A673 (cell line): ENCODE measurements at regions not wholly inside any gene's neighbourhood (a gene's known extent, or its start where the extent isn't known, plus 50 kb on each side); places are given as distances from the start of the nearest gene placed in this dataset.

ENCODE experiments used
- BruUV-seq: library from RNA; stranded (reverse); fragments of 400-500 nt; replicated peaks from 2 replicates; lab custom pipeline; 2021; lab: Mats Ljungman, UMichigan
- CTCF ChIA-PET: fragments of 300-600 bp; sonication (Branson Sonifier 250); formaldehyde crosslinking; loops from one replicate; lab custom pipeline; 2022; ENCODE audit warnings: antibody characterized with exemption; lab: Charles Lee
- POLR2A ChIA-PET: fragments of 300-600 bp; sonication (Branson Sonifier 250); formaldehyde crosslinking; loops from one replicate; lab custom pipeline; 2022; ENCODE audit warnings: antibody characterized with exemption; ENCODE audit not compliant: low non-redundant PET; lab: Charles Lee
- DNase-seq: peaks from one replicate; pipeline ENCODE4 v3.0.0-alpha.2; 2015; ENCODE audit warnings: low spot score
- H3K27ac ChIP-seq: fragments of 200-600 bp; sonication (generic); 2 replicates; pipeline ENCODE4 v1.5.1; 2016; ENCODE audit warnings: mixed run types, low read depth, mild to moderate bottlenecking, mixed read lengths, antibody characterized with exemption, low read length; ENCODE audit not compliant: poor library complexity, severe bottlenecking
- H3K27me3 ChIP-seq: fragments of 200-600 bp; sonication (generic); replicated peaks from 2 replicates; pipeline ENCODE4 v1.6.1; 2017; ENCODE audit warnings: mixed run types, low read depth, mild to moderate bottlenecking, mixed read lengths, antibody characterized with exemption, low read length; ENCODE audit not compliant: insufficient read depth, poor library complexity
- H3K36me3 ChIP-seq: fragments of 200-600 bp; sonication (generic); 2 replicates; pipeline ENCODE4 v1.6.1; 2016; ENCODE audit warnings: mixed run types, mild to moderate bottlenecking, mixed read lengths, antibody characterized with exemption, low read length; ENCODE audit not compliant: insufficient read depth, poor library complexity, severe bottlenecking
- H3K4me1 ChIP-seq: fragments of 200-600 bp; sonication (generic); 2 replicates; pipeline ENCODE4 v1.6.1; 2017; ENCODE audit warnings: mixed run types, mild to moderate bottlenecking, mixed read lengths, antibody characterized with exemption, low read length; ENCODE audit not compliant: insufficient read depth, poor library complexity, severe bottlenecking
- H3K4me3 ChIP-seq: fragments of 200-600 bp; sonication (generic); 2 replicates; pipeline ENCODE4 v1.5.1; 2016; ENCODE audit warnings: low read depth, mixed run types, mild to moderate bottlenecking, mixed read lengths, low read length; ENCODE audit not compliant: poor library complexity, severe bottlenecking
- H3K9me3 ChIP-seq: fragments of 200-600 bp; sonication (generic); 2 replicates; pipeline ENCODE4 v1.6.1; 2016; ENCODE audit warnings: mixed run types, low read depth, mild to moderate bottlenecking, mixed read lengths, antibody characterized with exemption, low read length; ENCODE audit not compliant: poor library complexity, severe bottlenecking
- EZH2 ChIP-seq: fragments of 200-600 bp; sonication (generic); IDR thresholded peaks from 2 replicates; pipeline ENCODE4 v1.6.1; 2017; ENCODE audit warnings: borderline replicate concordance, low read depth, mild to moderate bottlenecking, mixed read lengths, antibody characterized with exemption, low read length; ENCODE audit not compliant: poor library complexity, severe bottlenecking
- intact Hi-C: fragments of 100-400 bp; cut with micrococcal nuclease; formaldehyde crosslinking; loops from one replicate; pipeline ENCODE4 v1.10.0; 2022; ENCODE audit not compliant: unreplicated experiment
- TF ChIP-seq, protein P1 (sequence below): fragments of 300-800, 200-600 bp; sonication (generic); conservative IDR thresholded peaks from 2 replicates; pipeline ENCODE4 v1.5.1; 2017; ENCODE audit warnings: low read depth, mild to moderate bottlenecking, antibody characterized with exemption, low read length, moderate library complexity, mixed read lengths

DNA sequence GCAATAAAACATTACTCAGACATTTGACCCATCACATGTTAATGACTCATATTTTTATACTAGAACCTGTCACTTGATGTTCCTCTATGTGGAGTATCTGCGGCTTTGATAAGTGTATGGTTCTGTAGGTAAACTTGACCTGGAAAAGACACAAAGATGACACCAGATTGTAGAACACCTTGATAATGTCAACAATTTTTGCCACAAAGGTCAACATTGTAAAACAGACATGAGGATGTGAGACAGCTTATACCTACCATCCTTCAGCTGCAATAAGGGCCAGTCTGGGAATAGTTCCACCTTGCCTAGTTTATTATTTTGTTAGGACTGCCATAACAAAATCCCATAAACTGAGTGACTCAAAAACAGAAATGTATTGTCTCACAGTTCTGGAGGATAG, 202.4 kb downstream of the LMBRD1 start:
- Histone ChIP-seq H3K27ac (no peak overlapping the region), H3K27me3 (no peaks in the 10 kb centered on the region), H3K4me3 (no peak overlapping the region), H3K9me3 (no peaks in the 10 kb centered on the region), H3K36me3 (no peaks in the 10 kb centered on the region), H3K4me1 (no peaks in the 10 kb centered on the region)
- TF ChIP-seq, protein P1, sequence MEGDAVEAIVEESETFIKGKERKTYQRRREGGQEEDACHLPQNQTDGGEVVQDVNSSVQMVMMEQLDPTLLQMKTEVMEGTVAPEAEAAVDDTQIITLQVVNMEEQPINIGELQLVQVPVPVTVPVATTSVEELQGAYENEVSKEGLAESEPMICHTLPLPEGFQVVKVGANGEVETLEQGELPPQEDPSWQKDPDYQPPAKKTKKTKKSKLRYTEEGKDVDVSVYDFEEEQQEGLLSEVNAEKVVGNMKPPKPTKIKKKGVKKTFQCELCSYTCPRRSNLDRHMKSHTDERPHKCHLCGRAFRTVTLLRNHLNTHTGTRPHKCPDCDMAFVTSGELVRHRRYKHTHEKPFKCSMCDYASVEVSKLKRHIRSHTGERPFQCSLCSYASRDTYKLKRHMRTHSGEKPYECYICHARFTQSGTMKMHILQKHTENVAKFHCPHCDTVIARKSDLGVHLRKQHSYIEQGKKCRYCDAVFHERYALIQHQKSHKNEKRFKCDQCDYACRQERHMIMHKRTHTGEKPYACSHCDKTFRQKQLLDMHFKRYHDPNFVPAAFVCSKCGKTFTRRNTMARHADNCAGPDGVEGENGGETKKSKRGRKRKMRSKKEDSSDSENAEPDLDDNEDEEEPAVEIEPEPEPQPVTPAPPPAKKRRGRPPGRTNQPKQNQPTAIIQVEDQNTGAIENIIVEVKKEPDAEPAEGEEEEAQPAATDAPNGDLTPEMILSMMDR: no peak
- TF ChIP-seq EZH2: no peak
- no TSS peak for BruUV-seq
- intact Hi-C loops: no loop called here
- CTCF ChIA-PET: no interaction called here
- POLR2A ChIA-PET: no interaction called here
- DNase-seq: no peak

DNA sequence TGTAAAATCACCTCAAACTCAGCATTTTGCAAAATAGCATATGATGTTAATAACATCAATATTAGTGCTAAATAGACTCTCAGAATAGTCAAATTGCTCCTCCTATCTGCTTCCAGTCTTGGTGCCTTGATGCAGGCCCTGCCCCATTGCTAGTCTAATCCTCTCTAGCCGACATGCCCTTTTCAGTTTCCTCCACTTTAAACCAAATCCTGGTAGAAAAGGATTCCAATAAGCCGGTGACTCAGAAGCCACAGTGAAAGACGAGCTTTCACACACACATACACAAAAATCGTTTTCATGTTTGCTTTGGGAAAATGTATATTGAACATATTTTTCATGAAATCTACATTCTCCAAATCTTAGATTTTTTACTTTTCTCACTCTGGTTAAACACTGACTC, 203.1 kb downstream of the LMBRD1 start:
- Histone ChIP-seq H3K4me3 (no peak overlapping the region), H3K27me3 (no peaks in the 10 kb centered on the region), H3K36me3 (no peaks in the 10 kb centered on the region), H3K27ac (no peak overlapping the region), H3K4me1 (no peaks in the 10 kb centered on the region), H3K9me3 (no peaks in the 10 kb centered on the region)
- CTCF ChIA-PET: no interaction called here
- no peak for DNase-seq
- POLR2A ChIA-PET: no interaction called here
- intact Hi-C loops: no loop called here
- BruUV-seq: no TSS peak
- no peak for TF ChIP-seq EZH2
- TF ChIP-seq, protein P1: no peak

DNA sequence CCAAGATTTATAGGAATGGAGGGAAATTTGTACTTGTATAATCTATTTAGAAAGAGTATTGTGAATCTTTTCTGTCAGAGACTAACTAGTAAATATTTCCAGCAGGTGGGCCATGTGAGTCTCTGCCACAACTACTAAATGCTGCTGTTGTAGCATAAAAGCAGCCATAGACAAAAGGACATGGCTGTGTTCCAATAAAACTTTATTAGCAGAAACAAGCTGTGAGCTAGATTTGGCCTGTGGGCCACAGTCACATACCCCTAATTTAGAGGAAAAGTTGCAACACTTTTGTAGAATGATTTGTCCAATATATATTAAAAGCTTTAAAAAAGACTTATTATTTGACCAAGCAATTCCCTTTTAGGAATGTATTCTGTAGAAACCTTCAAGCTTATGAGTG, 207.2 kb downstream of the LMBRD1 start:
- intact Hi-C loops: no loop called here
- Histone ChIP-seq H3K36me3 (no peaks in the 10 kb centered on the region), H3K27ac (no peak overlapping the region), H3K27me3 (no peaks in the 10 kb centered on the region), H3K4me1 (no peaks in the 10 kb centered on the region), H3K4me3 (no peak overlapping the region), H3K9me3 (no peaks in the 10 kb centered on the region)
- POLR2A ChIA-PET: no interaction called here
- DNase-seq: no peak
- CTCF ChIA-PET: no interaction called here
- no TSS peak for BruUV-seq
- TF ChIP-seq, protein P1: no peak
- no peak for TF ChIP-seq EZH2
